DMS114 treated with DMSO at 0.1 percent for 48 hours (cell line): ENCODE measurements at regions not wholly inside any gene's neighbourhood (a gene's known extent, or its start where the extent isn't known, plus 50 kb on each side); places are given as distances from the start of the nearest gene placed in this dataset.
"Not testable (repeated sequence)": the region's sequence is repeated elsewhere in the genome, so short reads cannot be mapped to it uniquely, and the experiment has no call there.

Experiments used
- DNase-seq: peaks from one replicate; lab custom pipeline; 2025; ENCODE audit not compliant: unreplicated experiment; lab: John Stamatoyannopoulos, UW

- DNase-seq: no peak
Measured at GRCh38 chr6:126664271-126664670, 324.4 kb downstream of the CENPW start.

DNA sequence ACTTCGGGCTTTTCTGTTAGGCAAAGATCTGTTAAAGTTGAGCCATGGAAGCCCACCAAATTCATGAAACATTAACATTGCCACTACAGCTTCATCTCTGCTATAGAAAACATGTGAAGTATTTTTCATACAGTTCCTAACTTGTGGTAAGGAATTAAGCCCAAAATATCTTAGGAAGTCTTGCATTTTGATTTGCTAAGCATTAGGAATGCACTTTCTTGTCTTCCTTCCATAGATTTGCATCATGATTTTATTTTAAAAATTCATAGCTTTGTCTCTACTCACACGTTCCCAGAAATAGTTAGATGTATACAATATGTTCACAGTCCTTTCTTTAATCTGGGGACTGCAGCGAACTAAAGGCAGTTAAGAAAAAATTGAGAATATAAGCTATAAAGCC is 325.6 kb downstream of the CENPW start:
- DNase-seq: no peak

DNA sequence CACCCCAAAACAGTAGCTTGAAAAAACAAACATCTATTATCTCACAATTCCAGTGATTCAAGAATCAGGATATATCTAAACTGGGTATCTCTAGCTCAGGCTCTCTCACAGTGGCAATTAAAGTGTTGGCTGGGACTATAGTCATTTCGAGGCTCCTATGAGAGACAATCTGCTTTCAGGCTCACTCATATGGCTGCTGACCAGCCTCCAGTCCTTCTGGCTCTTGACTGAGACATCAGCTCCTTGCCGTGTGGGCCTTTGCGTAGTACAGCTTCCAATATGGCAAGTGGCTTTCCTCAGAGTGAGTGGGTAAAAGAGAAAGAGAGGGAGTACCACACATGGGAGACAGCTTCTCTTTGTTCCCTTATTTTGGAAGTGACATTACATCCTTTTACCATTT is 327.2 kb downstream of the CENPW start:
- DNase-seq: no peak

- no peak for DNase-seq
Measured at GRCh38 chr6:126667728-126668127, 327.8 kb downstream of the CENPW start.

DNA sequence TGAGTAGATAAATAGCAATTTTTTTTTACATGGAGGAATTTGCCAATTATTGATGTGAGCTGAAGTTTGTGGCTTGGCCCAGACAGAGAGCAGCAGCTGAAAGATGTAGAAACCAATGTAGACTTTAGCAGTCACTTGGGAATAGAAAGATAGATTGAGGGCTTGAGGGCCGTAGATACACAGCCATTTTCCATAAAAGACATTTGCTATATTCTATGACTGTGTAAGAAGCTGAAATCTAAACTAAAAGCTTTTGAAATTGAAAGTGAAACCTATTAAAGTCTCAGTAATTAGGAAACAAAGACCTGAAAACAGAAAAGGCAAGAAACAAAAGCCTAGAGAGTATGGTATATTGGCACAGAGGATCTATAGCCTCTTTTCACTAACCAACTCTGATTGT is 332.7 kb downstream of the CENPW start:
- DNase-seq: no peak

DNA sequence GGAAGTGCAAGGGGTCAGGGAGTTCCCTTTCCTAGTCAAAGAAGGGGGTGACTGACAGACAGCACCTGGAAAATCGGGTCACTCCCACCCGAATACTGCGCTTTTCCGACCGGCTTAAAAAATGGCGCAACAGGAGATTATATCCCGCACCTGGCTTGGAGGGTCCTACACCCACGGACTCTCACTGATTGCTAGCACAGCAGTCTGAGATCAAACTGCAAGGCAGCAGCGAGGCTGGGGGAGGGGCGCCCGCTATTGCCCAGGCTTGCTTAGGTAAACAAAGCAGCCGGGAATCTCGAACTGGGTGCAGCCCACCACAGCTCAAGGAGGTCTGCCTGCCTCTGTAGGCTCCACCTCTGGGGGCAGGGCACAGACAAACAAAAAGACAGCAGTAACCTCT is 333.8 kb downstream of the CENPW start:
- DNase-seq: not testable (repeated sequence)

GRCh38 chr6:126682440-126682839 is 342.5 kb downstream of the CENPW start:
- no peak for DNase-seq

DNA sequence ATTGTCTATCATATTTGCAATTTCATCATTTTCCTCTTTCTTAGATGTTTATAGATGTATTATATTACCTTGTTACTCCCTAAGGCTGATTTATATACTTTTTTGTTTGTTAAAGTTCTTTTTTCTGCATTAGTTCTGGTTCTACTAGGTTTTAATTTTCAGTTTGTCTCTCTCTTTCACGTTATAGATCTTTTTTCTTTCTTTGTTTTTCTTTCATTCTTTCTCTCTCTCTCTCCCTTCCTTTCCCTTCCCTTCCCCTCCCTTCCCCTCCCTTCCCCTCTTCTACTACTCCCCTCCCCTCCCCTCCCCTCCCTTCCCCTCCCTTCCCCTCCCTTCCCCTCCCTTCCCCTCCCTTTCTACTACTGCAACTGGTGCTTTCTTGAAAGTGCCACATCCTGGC is 345.3 kb downstream of the CENPW start:
- no peak for DNase-seq

DNA sequence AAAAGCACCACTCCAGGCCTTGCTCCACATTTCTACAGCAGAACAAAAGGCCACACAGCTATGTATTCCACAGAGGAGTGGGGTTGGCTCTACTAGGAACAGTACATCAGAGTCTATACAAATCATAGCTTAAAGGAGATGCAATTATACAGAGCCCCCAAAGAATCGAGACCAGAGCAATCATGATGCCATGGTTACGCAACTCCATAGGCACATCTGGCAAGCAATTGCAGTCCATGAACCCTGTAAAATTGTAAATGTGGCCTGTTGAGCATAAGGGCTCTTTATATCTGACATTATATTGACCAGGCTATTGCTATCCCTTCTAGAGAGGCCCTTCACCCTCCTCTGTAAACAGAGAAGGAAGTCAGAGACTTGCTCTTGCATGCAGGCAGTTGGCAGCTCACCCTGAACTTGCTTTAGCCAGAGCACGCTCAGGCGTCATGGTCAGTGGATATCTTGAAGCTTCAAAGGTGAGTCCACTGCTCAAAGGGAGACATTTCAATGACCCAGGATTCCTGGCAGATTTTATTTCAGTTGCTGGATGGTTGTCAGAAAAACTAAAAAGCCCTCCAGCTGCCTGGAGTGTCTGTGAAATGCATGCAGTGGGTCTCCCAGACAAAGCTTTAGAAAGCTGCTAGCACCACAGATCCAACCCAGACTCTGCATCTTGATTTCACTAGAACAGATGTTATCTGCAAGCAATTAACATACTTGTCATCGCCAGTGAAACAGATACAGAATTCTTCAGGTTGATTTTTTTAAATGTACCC is 357.2 kb downstream of the CENPW start:
- no peak for DNase-seq

DNA sequence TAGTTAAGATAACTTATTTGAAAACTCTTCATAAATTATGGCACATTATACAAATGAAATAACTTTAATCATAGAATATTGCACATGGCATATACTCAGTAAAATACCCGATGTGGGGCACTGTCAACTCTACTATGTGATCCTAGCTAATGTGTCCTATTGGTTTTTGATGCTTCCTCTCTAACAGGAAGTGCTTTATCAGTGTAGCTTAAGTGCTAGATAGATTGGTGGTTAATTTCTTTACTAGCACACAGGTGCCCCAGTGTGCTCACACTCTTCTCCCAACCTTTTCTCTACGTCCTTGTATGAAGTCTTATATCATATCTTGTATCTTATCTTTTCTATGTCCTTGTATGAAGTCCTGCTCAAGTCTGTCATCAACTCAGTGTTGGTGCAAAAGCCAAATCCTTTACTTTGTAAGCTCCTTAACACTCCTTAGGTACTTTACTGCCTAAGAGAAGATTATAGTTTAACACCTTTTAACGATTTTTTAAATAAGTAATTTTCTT is 358.9 kb downstream of the CENPW start:
- DNase-seq: no peak

DNA sequence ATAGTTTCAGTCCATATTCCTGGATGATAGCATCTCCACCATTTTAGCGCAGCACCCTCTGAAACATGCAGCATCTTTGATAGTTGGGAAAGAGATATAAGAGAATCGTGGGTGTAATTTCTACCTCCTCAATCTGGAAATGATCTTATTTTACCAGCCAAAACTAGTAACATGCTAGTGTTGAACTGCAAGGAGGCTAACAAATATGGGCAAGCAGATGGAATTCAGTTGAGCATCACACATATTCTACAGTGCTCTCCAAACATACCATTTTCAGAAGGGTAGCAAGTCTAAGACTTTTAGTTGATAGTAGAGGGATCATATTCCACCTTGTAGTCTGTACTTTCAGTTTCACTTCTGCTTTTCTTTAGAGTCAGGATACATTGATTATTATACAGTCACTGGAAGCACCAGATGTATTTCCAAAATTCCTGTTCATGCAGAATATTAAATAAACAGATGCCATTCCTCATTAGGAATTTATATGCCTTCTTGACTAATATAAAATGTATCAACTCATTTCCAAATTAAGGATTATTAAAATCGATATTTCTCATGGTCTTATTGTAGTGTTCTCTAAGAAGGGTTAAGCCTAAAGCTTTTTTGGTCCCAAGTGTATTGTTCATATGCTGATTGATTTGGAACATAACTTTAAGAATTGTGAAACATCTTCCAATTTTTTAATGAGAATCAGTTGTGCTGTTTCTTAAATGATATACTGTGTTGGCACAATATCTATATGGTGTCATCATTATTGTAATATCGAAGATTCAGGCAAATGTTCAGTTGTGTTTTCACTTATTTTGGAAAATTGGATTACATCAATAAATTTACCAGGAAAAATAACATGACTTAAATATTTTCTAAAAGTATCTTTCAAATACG is 362.0 kb downstream of the CENPW start:
- DNase-seq: no peak

DNA sequence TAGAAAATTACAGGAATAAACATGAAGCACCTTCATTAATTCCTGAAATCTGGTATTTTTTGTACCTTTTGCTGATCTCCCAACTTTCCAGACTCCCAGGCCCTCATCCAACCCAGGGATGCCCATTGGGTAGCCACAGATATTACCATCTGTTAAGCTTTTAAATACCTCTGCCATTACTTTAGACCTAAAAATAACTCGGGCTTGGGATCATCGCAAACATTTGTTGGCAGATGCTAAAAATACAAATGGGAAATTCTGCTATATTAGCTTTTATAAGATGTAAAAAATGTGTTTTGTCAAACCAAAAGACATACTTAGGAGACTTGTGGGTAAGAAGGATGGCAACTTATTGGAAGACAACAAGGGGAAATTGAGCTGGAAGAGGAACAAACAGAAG is 376.1 kb downstream of the CENPW start:
- DNase-seq: no peak

DNA sequence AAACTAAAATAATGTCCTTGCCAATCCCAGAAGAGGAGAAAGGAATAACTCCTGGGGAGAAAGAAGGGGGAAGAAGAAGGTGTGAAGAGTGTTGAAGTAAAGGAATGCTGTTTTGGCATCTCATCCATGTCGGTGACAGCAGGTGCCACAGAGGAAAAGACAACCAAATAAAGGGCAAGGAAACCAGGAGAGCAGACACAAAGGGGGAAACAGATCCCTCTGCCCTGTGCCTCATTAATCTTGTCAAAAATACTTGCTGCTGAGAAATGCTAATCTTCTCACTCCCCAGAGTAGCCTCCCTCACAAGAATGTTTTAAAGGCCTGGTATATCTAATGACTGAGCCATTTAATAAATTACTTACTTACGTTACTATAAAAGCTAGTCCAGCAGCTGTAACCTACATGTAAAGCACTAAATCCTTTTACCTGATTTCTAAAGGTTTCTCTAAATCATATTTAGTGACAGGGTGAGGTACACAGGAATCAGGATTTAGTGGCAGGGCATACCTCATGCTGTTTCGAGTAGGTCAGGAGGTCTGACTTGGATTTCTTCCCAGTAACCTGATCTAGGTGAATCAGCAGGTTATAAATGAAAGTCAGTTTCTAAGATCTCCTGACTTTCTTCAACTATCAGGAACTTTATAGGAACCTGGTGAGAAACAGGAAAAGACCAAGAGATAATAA is 377.1 kb downstream of the CENPW start:
- DNase-seq: no peak

- no peak for DNase-seq
Measured at GRCh38 chr6:126718600-126719327, 378.8 kb downstream of the CENPW start.

- DNase-seq: no peak
Measured at GRCh38 chr6:126720304-126720703, 380.4 kb downstream of the CENPW start.

DNA sequence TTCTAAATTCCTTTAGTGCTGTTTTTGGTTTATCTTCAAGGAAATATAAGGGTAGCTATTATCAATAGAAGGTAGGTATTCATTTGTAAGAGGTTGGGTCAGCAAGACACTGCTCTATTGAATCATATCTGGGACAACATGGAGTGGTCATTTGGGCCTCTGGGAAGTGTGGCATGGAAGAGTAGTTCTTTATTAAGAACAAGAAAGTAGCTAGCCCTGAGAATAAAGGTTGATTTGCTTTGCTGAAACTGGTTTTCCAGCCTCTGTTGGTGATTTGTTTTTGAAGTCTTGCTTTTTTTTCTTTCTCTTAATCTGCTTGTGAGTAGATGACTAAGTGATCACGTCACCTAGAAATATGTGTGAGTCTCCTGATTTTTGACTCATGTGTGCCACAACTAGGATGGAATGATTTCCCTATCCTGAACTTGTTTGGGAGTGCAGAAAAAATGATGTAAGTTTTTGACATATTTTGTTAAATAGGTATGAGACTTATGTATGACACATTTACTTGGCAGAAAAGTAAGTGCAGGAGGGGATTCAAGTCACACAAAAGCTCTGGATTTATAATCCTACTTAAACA is 381.8 kb downstream of the CENPW start:
- no peak for DNase-seq

GRCh38 chr6:126722411-126722810 is 382.5 kb downstream of the CENPW start:
- DNase-seq: no peak

DNA sequence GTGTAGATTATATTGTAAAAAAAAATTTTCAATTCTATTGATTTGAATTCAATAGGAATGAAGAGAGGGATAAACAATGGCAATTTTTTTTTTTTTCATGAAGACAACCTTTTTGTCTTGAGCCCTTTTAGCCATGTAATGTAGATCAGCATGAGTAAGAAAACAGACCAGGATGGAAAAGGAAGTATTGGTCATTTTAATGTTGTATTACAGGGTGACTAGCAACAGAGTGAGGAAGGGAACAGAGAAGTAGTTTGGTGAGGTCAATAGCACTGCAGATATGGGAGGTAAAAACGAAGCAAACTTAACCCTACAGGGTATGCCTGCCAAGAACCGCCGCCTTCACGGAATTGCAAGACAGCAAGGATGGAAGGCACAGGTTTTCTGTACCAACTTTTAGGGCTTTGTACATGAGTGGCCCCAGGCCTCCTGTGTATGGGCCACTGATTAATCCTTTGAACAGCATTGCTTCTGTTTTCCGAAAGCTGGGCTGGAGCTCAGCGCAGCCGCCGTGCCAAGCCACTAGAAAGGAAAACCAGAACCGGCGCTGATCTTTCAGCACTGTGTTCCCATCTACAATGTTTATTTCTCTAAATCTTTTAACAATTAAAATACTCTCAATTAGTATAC is 383.7 kb downstream of the CENPW start:
- no peak for DNase-seq

- DNase-seq: no peak
Measured at GRCh38 chr6:126724821-126725220, 384.9 kb downstream of the CENPW start.

- DNase-seq: not testable (repeated sequence)
Measured at GRCh38 chr6:126726454-126726853, 386.5 kb downstream of the CENPW start.
